SIG-M5 treated with dmso at 0.1 percent for 504 hours (cell line): ENCODE measurements at regions not wholly inside any gene's neighbourhood (a gene's known extent, or its start where the extent isn't known, plus 50 kb on each side); places are given as distances from the start of the nearest gene placed in this dataset.
A peak's percentile ranks its signal among the peaks of the same experiment; 100 is the strongest.

Experiments used
- DNase-seq: peaks from one replicate; lab custom pipeline; 2025; ENCODE audit not compliant: unreplicated experiment; lab: John Stamatoyannopoulos, UW

DNA sequence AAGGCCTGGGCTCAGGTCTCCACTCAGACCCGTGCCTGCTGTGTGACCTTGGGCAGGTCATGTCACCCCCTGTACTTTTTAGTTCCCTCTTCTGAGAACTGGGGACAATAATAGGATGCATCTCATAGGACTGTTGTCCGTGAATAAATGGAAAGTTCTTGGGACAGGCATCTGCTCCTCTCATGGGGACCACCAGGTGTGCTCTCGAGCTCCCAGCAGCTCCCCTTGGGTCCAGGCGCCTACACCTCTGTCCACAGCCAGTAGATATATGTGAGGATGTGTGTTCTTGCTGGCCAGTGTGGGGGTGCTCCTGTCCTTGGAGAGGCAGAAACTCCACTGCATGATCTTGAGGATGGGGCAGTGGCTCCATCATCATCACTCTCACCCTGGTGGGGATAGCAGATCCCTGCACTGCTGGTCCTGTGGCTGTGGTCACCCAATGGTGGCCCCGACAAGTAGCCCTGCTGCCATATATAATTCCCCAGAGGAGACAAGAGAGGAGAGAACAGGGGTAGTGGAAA lies 257.6 kb upstream of the TLE3 start:
- DNase-seq, result no peak

DNA sequence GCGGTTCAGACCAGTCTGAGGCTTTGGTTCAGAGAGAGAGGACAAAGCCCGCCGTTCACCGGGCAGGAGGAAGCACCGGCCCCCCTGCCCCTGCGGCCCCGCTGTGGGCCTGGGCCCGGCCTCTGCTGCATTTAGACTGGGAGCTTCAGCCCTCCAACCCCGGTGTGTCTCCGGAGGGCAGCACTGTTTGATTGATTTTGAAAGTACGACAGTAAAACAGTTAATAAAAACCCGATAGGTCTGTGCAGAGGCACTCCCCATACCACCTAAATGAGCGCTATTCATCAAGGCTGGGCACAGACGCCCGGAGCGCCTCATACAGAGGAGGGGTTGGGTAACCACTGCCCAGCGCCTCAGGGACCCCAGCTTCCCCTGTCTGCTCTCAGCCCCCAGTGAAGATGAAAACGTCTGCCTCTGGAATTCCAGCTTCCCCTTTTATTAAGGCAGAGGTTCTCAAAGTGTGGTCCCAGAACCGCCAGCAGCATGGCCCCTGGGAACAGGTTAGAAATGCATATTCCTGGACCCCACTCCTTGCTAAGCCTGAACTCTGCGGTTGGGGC lies 256.7 kb upstream of the TLE3 start:
- DNase-seq, result no peak

DNA sequence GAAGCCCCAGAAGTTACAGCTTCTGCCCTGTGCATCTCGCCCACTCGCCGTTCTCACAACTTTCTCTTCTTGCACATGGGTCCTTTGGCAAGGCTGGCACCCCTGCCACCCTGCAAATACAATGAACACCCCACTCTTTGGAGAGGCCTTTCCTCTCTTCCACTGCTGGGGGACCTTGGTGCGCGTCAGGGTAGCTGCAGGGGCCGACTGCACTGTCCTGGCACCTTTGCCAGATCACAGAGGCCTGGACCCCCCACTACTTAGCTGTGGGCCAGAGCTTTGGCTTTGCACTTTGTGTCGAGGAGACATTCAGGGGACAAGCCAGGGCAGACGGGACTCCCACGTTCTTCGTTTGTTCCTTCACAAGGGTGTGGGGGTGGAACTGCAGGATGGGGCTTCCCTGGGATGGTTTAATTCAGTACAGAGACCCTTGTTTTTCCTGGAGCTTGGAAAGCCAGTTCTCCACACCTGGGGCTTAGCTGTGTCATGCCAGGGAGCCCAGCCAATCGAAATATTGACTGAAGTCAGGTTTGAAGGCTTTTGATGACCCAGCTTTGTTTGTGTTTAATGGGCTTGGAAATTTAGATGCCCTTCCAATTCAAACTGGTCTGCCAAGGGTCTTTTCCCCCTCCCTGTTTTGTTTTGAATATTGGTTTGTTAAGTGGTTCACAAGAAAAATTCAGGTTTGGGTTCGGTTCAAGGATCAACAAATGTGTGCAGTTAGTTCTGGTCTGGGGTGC lies 256.1 kb upstream of the TLE3 start:
- DNase-seq, result no peak

DNA sequence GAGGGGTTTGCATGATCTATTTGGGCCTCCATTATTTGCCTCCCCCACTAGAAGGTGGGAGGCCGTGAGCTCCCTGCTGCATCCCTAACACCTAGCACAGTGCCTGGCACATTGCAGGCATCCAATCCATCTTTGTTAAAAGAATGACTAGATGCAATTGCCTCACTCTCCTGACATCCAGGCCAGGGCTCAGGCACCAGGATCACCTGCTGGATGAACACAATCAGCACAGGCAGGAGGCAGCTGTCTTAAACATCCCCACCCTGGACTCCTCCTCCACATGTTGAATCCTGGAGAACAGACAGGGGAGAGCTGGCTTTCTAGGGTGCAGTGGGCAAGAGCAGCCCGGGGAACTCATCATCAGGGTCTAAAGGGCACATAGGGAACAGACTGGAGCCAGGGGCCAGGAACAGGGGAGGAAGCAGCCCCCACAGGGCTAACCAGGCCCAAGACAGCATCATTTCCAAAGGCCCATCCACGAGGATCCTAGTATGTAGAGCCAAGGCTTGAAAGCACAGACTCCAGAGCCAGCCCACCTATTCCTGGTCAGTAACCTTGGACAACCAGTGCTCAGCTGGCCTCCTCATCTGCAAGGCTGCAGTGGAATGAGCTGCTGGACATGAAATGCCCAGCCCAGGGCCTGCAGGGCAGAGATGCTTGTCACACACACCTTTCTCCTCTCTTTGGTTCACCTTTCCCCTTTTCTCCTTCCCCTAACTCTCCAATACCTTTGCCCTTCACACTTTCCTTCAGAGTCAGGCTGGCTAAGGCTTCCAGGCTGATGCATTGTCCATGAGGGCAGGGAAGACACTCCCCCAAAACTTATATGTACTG lies 254.4 kb upstream of the TLE3 start:
- no peak for DNase-seq

DNA sequence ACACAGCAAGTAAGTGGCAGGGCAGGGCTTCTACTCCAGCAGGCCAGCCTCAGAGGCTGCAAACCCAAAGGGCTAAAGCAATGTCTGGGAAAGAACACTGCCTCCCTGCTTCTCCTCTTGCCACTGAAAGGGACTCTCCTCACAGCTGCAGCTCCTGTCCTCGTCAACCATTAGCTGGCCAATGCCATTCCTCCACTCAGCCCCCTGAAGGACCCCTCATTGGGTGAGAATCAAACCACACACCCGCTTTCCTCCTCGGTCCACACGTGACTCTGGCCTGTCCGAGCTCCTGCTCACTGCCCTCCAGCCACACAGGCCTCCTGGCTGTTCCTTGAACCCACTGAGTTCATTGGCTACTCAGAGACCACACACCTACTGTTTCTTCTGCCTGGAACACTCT lies 253.7 kb upstream of the TLE3 start:
- no peak for DNase-seq

DNA sequence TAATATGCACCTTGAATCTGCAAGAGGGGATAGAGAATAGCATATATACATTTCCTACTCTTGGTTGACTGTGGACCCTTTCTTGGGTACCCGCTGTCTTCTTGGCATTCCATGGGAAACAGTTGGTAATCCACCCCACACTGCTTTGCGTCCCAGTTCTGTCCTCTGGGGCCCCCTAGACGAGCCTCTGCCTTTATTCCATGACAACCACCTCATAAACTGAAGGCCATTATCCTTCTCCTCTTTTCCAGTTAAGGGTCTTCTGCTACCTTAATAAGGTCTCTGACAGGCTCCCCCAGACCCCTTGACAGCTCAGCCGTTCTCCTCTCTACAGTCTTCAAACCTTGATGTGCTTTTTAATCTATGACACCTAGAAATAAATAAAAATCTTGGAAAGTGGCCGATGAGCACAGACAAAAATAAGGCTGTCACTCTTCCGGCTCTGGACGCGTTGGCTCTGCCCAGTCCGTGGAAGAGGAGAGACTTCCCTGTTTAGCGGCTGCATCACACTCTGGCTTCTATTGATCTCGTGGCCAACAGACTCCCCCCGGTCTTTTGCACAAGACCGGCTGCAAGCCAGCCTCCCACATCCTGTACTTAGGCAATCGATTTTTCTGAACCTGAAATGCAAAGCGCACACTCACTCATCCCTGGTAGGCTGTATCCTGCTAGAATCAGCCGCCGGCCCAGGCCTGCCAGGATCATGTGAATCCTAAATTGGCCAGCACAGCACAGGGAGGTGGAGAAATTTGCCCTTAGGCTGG lies 251.0 kb upstream of the TLE3 start:
- peak; percentile 97 for DNase-seq

DNA sequence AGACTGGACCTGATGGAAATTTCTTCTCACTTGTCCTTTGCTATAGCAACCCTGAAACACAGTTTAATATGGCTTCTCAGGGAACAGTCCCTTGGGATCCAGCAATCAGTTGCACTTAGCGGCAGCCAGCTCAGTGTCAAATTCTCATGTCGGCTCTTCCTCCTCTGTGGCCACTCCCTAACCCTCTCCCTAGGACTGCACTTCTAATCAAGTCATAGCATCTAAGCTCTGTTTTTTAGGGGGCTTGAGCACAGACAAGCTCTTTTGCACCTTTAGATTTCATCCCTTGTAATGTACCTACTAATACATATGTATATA lies 250.5 kb upstream of the TLE3 start:
- no peak for DNase-seq

DNA sequence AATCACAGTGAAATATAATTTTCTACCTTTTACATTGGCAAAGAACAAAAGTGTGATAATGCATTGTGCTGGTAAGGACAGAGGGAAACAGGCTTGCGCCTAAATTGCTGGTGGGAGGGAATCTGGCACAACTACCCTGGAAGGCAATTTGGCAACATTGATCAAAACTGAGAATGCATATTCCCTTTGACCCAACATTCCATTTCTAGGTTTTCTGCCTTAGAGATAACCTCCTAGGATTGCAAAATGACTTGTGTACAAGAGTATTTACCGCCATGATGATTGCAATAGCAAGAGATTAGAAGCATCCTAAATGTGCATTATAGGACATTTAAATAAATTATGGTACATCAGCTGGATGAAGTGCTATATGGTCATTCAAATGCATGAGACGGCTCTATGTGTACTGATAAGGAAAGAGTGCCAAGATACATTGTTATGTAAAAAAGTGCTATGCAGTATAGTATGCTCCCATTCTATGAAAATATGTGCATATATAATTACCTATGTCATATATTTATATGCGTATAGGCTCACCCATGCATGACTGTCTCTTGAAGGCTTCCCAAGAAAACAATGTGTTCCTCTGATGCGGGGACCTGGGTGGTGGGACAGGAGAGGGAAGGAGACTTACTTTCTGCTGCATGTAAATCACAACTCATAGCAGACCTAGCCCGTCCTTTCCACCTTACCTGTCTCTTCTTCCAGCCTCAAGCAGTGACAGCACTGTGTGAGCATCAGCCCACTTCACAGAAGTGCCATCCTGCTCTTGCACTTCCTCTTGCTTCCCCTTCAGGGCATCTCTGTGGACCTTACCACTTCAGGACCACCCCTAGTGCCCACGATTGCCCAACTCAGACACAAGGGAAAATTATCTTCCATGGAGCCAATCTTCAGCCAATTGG lies 249.9 kb upstream of the TLE3 start:
- no peak for DNase-seq

DNA sequence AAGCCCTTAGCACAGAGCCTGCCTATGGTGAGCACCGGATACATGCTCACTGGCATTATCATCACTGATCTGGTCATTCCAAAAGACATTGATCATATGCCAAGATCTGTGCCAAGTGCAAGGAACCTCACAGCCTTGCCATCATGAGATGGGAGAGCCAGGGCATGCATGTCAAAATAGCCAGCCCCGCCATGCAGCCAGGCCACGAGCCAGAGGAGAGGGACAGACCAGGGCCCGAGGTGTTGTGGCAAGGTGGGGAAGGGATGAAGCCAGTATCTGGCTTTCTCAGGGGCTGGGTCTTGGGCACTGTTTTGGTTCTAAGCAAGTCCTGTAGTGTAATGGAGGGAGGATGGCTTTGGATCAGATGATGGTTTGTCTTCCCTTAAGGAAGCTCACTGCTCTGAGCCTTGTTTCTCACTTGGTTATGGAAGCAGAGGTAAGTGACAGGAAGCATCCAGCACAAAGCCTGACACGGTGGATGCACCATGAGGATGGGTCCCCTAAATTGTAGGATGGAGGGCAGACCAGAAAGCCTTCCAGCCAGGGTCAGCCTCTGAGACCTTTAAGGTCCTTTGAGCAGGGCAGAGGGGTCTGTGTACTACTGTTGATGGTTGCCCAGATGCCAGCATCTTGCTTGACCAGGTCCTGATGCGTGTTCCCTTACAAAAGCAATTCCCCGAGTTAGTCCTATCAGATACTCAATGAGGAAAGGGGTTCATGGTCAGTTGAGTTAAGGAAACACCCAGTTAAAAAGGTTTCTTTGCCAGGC lies 247.7 kb upstream of the TLE3 start:
- DNase-seq, result no peak

DNA sequence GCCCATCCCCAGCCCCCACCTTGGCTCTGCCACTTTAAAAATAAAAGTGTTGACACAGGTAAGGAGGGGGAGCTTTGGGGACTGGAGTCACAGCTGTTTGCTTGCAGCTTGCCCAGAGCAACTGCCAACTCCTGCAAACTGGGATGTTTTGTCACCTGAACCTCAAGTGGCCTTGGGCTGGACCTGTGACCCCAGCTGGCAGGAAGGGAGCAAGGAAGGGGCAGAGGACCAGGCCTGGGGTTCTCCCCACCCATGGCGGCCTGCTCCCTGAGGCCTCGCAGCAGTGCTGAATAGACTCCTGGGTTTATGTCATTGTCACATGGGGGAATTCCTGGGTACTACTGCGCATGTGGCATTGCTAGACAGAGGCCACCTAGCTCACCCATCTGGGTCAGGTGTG lies 246.9 kb upstream of the TLE3 start:
- no peak for DNase-seq

DNA sequence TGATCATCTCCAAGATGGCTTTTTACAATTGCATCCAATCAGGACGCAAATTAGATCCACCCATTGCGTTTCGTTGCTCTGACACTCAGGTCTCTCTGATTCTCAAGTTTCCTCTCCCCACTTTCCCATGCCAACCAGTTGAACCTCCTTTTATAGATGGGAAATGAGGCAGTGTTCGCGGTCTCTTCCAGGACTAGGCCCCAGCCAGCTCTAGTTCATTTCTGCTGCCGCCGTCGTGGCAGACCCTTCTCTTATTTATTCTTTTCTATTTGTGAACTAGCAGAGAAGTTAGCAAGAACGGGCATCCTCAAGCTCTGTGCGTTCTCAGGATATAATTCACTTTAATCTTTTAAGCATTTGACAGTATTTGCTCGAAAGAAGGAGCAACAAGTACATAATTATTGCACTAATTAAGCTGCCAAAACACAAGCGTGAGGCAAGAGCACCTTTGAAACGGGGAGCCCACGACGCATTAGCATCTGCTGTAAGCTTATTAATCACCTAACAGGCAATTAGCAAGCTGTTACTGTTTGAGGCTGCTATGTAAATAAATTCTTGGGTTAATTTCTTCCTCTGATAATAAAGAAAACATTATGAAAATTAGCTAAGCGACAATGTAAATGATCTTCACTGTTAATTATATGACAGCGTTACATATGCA lies 246.4 kb upstream of the TLE3 start:
- DNase-seq, result no peak

DNA sequence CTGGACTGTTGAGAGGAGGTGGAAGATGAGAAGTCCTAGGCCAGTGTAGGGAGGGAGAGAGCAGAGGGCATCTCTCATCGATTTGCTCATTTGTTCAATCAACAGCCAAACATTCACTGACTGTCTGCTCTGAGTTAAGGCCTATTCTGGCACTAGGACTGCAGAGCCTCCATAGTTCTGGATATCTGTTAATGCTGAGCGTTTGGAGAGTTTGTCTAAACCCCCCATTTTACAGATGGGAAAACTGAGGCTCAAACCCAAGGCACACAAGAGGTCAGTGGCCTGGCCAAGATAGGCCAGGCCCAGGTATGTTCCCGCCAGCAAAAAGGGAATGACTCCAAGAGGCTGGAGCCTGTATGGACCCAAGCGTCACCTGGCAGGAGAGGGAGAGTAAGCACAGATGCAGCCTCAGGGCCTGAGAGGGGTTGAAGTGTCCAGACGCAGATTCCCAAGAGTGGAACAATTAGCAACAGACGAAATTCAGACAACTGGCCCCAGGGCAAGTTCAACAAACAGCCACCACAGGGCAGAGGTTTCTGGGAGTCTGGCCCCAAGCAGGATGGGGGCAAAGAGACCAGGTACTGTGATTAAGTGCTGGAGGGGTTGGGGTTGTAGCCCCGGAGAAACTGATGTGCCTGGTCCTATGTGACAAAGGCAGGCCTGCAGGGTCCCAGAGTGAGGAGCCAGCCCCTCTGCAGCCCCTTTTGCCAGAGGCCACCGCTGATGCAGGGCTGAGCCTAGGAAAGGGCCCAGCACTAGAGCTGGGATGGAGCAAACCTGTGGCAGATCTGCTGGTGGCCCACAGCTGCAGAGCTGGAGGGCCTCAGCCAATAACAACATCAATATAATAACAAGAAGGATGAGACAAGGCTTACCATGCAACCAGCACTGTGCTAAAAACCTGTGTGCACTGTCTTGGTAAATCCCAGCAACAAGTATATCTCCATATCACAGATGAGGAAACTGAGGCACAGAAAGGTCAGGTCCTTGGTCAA lies 245.1 kb upstream of the TLE3 start:
- no peak for DNase-seq

DNA sequence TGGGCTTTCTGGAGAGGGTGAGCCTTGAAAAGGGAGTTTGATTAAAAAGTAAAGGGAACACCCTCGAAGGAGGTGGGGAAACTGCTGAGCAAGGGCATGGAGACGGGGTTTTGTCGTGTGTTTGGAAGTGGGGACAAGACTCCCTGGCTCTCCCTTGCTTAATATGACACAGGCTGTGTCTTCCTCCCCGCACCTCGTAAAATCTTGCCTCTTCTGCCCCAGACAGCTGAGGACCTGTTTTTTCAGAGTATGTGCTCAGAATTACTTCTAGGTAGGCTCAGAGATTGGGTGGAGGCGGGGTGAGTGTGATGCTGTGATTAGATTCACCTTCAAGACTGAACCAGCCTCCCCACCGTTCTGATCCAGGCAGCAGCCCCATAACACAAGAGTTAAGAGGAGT lies 244.4 kb upstream of the TLE3 start:
- no peak for DNase-seq

DNA sequence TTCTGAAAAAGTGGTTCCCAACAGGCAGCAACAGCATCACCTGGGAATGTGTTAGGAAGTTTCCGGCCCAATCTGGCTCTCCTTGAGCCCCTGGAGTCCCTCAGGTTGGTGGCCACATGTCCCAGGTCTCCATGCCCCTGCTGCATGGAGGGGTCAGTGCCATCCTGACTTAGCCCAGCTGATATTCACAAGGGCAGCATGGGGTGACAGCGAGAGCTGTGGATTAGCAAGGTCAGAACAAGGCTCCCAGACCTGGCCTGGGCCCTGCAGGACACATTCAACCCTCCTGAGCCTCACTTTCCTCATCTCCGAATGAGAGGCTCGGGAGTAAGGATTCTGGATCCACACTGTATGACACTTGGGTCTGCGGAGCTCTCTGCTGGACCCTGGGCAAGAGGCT lies 243.8 kb upstream of the TLE3 start:
- DNase-seq, result no peak

DNA sequence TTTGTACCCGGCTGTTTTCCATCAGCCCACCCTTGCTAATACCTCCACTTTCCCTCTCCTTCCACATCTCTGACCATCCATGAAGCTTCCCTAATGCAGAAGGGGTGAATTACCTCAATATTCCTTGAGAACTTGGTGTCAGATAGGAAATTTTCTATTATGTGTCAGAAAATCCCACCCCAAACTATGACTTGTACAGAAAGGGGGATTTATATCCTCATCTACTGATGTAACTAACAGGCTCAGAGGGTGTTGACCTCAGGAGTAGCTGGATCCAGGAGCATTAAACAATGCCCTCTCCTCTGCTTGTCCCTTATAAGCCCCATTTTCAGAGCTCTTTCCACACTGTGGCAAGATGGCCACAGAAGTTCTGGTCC lies 242.8 kb upstream of the TLE3 start:
- DNase-seq, result no peak

DNA sequence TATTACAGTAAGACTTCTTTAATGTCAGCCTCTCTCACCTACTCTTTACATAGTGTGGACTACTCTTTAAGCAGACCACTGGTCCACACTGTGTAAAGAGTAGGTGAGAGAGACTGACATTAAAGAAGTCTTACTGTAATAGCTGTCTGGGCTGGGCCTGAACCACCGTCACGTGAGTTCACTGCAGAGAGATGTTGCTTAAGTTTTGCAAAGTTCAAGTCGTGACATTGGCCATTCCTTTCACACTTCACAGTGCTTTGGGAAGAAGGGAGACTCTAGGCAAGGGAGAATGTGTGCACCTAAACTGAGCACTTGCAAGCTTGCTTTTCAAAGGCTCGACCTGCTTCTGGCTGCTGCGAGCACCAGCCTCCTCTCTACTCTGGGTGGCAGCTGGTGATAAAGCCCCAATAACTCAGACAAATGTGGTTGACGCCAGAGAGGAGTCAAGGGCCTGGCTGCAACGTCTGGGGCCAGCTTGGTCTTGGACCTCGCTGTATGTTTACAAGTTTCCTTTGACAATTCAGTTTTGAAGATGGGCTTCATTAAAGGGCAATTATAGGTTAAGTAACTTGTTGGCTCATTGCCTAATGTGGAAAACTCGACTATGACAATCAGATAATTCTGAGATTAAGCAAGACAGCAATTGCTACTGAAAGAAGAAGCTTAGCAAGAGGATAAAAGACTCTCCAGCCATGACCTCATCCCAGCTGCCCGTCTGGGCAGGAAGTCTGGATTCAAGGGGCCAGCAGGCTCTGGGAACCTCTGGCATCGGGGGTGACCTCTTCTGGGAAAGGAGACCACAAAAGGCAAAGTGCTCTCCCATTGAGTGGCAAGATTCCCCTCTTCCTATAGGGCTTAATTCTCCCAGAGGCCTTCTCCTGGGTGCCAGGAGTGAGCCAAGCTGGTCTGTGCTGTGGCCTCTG lies 242.1 kb upstream of the TLE3 start:
- DNase-seq, result peak; percentile 42
